ENCODE measurements at regions not wholly inside any gene's neighbourhood (a gene's known extent, or its start where the extent isn't known, plus 50 kb on each side); places are given as distances from the start of the nearest gene placed in this dataset.
"Not testable (repeated sequence)": the region's sequence is repeated elsewhere in the genome, so short reads cannot be mapped to it uniquely, and the experiment has no call there.

DNA sequence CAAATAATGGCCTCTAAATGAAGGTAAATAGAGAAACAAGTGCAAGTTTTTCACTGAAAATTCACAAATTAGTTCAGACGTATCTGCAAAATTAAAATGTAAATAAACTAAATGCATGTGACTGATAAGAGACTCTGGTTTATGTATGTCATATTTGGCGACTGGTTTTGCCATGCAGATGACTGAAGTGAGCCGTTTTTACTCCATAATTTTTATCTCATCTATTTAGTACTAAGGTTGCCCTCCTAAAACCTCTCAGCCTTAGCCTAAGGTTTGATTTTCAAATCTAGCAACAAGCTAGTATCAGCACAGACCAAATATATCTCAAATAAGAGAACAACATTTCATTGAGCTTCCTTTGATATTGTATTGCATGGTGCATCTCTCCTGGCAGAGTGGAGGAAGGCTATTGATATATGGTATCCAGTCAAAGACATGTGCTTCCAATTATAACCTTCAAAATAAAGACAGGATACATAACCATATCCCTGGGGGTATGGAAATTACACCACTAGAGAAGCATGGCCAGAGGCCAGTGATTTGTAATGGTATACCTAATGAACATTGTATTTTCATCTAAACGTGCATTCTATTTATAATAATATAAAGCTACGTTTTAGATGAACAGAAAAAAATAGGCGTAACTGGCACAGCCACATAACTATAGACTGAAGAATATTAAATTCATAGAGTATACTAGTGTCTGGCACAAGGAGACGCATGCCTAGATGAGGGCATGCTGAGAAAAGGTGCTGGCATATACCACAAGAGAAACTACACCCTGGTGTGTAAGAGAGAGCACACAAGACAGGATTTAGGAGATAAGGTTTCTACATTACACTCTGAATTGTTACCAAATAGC is 392.6 kb upstream of the INTU start:
- peak overlapping the region in 1 of 6 donors; percentile 32 for H3K27ac Mint-ChIP-seq
- H3K4me3 Mint-ChIP-seq: no peak overlapping the region
- H3K27me3 Mint-ChIP-seq: no peaks in the 10 kb centered on the region
- H3K36me3 Mint-ChIP-seq: no peaks in the 10 kb centered on the region
- DNase-seq (no peak), ATAC-seq (ENCODE audit: low read depth in 2 of 2) (no peak)
- H3K4me1 Mint-ChIP-seq: no peaks in the 10 kb centered on the region
- peaks cover 0 to 7% (median 3%) of the 10 kb centered on the region in 7 donors for H3K9me3 Mint-ChIP-seq

DNA sequence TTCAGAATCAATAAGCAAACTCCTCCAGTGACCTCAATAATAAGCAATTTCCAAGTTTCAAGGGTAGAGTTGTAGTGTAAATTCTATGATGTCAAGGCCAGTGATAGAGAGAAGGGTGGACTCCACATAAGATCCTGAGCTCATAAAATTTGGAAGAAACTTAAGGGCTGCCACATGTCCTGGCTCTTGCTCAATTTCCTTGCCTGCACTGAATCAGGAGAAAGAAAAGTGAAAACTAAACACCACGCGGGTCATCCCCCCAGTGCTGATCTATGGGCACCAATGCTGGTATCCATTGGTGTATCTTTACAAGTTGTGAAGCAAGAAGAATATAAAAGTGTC is 392.0 kb upstream of the INTU start:
- no peak for ATAC-seq (ENCODE audit: low read depth in 2 of 2)
- DNase-seq: no peak
- H3K4me3 Mint-ChIP-seq: no peak overlapping the region
- H3K4me1 Mint-ChIP-seq: no peaks in the 10 kb centered on the region
- H3K27ac Mint-ChIP-seq: peak overlapping the region in 1 of 6 donors; percentile 32
- peaks cover 0 to 7% (median 3%) of the 10 kb centered on the region in 7 donors for H3K9me3 Mint-ChIP-seq
- H3K27me3 Mint-ChIP-seq: no peaks in the 10 kb centered on the region
- H3K36me3 Mint-ChIP-seq: no peaks in the 10 kb centered on the region

DNA sequence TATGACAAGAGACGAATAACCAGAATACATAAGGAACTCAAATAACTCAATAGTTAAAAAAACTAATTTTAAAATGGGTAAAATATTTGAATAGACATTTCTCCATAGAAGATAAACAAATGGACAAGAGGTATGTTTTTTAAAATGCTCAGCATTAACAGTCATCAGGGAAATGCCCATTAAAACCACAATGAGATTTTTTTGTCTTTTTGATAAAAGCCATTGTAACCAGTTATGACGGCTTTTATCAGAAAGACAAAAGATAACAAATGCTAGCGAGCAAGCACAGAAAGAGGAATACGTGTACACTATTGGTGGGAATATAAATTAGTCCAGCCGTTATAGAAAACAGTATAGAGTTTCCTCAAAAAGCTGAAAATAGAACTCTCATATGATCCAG is 388.2 kb upstream of the INTU start:
- H3K36me3 Mint-ChIP-seq: no peaks in the 10 kb centered on the region
- H3K27ac Mint-ChIP-seq: no peak overlapping the region
- DNase-seq (no peak), ATAC-seq (ENCODE audit: low read depth in 2 of 2) (no peak)
- no peaks in the 10 kb centered on the region for H3K4me1 Mint-ChIP-seq
- peaks cover 0 to 18% (median 5%) of the 10 kb centered on the region in 7 donors for H3K9me3 Mint-ChIP-seq
- H3K4me3 Mint-ChIP-seq: no peak overlapping the region
- H3K27me3 Mint-ChIP-seq: no peaks in the 10 kb centered on the region

DNA sequence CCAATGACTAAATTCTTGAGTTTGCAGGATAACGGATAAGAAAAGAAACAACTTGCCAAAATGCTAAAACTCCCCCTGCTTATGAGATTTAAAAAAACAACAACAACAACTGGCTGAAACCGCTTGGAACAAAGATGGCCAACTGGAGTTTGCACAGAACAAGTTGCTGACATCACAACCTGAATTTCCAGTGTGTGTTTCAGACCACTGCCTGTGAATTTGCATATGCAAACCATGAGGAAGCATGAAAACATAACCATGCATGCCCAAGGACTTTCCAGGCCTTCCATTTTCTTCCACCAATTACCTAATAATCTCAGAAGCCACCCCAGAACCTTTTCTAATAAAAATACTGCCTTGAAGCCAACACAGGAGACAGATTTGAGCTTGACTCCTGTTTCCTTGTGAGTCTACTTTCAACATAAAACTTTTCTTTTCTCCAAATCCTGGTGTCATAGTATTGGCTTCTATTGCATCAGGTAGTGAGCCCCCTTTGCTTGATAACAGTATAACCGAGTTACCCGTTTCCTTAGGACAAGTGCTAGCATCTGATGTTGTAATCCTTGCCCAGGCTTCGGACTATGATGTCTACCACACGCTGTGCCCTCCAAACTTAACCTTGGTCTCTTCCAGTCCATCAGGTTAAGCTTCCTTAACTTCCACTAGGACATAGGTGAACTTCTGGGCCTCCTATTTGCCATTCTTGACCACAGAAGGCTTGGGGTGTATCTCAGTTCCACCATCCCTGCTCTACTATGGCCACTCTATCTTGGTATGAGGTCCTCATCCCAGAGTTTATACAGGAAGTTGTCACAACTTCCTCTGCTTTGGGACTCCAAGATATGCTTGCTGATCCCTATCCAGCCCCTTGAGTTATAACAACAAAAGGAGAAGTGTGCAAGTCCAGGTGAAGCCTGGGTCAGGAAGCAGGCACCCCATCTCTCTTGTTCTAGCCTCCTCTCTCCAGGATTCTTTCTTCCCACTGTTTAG is 385.5 kb upstream of the INTU start:
- DNase-seq: no peak
- no peak for ATAC-seq (ENCODE audit: low read depth in 2 of 2)
- H3K4me1 Mint-ChIP-seq: no peaks in the 10 kb centered on the region
- H3K9me3 Mint-ChIP-seq: peaks cover 0 to 15% (median 4%) of the 10 kb centered on the region in 7 donors
- no peak overlapping the region for H3K4me3 Mint-ChIP-seq
- no peaks in the 10 kb centered on the region for H3K27me3 Mint-ChIP-seq
- no peaks in the 10 kb centered on the region for H3K36me3 Mint-ChIP-seq
- H3K27ac Mint-ChIP-seq: no peak overlapping the region

DNA sequence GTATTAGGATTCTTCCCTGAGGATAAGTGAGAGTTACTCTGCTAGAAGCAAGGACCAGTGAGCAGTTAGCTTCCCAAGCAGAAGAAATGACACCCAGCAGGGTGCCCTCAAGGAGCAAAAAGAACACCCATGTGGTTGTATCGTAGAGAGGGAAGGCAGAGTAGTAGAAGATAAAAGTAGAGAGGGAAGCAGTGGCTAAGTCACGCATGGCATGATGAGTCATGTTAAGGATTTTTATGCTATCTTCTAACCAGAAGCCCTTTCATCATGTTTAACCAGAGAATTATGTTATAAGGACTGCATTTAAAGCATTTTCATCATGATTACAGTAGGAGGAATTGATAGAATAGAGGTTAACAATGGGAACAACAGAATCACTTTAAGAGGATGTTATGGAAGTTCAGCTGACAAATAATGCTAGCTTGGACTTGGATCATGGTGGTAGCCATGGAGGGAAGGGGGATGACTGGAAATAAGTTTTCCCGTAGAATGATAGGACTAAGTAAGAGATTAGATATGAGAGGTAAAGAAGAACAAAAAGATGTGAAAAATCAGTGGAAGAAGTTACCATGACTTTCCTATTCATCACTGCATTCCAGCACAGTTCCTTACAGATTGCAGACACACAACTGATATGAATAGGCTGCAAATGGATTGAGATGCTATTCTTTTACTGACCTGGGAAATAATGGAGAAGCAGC is 383.5 kb upstream of the INTU start:
- ATAC-seq (ENCODE audit: low read depth in 2 of 2) (no peak), DNase-seq (no peak)
- H3K27me3 Mint-ChIP-seq: no peaks in the 10 kb centered on the region
- H3K36me3 Mint-ChIP-seq: no peaks in the 10 kb centered on the region
- no peaks in the 10 kb centered on the region for H3K4me1 Mint-ChIP-seq
- H3K4me3 Mint-ChIP-seq: no peak overlapping the region
- no peak overlapping the region for H3K27ac Mint-ChIP-seq
- H3K9me3 Mint-ChIP-seq: peaks cover 0 to 15% (median 4%) of the 10 kb centered on the region in 7 donors

DNA sequence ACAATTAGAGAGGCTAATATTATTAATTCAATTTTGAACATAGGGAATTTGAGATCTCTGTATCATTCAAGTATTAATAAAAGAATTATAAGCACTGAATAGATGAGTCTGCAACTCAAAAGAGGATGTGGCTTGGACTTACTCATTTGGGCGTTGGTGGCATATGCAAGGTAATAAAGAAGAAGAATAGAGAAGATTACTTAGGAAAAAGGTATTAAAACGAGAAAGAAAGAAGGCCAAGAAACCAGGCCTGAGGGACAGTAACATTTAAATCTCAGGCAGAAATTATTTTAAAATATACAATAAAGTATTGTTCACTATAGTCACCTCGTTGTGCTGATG is 383.0 kb upstream of the INTU start:
- peaks cover 0 to 15% (median 4%) of the 10 kb centered on the region in 7 donors for H3K9me3 Mint-ChIP-seq
- no peak overlapping the region for H3K4me3 Mint-ChIP-seq
- ATAC-seq (ENCODE audit: low read depth in 2 of 2) (no peak), DNase-seq (no peak)
- H3K27ac Mint-ChIP-seq: no peak overlapping the region
- H3K27me3 Mint-ChIP-seq: no peaks in the 10 kb centered on the region
- H3K36me3 Mint-ChIP-seq: no peaks in the 10 kb centered on the region
- no peaks in the 10 kb centered on the region for H3K4me1 Mint-ChIP-seq

DNA sequence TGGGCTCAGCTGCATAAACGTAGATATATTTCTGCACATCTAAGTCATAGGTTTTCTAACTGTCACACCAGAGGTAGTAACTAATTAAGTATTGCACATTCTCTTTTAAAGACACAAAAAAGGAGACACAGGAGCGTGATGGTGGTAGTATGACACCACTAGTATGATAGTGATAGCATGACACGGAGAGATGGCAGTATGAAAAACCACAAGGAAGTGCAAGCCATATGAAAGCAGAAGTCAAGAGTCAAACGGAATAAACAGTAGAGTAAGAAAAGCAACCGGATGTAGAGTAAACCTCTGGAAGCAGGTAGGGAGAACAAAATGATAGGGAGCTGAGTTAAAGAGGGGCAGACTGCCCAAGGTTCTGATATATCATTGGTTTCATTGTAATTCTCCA is 382.2 kb upstream of the INTU start:
- Mint-ChIP-seq H3K4me3 (no peak overlapping the region), H3K27ac (no peak overlapping the region), H3K27me3 (no peaks in the 10 kb centered on the region), H3K36me3 (no peaks in the 10 kb centered on the region), H3K9me3 (peaks cover 0 to 15% (median 4%) of the 10 kb centered on the region in 7 donors), H3K4me1 (no peaks in the 10 kb centered on the region)
- DNase-seq (no peak), ATAC-seq (ENCODE audit: low read depth in 2 of 2) (no peak)

DNA sequence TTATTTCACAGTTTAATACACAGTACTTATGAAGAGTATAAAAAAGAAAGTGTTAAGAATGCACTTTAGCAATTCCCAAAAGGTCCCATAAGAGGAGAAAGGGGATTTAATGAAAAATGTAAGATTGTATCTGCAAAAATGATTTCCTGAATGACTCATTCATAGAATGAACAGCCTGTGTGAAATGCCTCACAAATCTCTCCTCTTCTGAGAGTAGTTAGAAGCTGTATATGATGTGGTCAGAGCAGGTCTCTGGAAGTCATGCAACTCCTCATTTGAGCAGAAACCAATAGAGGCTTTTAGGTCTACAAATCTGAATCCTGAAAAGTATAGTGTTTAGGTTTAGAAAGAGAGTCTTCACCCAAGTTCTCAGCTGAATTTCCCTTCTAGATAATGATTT is 381.3 kb upstream of the INTU start:
- Mint-ChIP-seq H3K9me3 (peaks cover 0 to 15% (median 2%) of the 10 kb centered on the region in 7 donors), H3K4me3 (no peak overlapping the region), H3K4me1 (no peaks in the 10 kb centered on the region), H3K27me3 (no peaks in the 10 kb centered on the region), H3K36me3 (no peaks in the 10 kb centered on the region), H3K27ac (no peak overlapping the region)
- DNase-seq: no peak
- ATAC-seq (ENCODE audit: low read depth in 2 of 2): no peak

DNA sequence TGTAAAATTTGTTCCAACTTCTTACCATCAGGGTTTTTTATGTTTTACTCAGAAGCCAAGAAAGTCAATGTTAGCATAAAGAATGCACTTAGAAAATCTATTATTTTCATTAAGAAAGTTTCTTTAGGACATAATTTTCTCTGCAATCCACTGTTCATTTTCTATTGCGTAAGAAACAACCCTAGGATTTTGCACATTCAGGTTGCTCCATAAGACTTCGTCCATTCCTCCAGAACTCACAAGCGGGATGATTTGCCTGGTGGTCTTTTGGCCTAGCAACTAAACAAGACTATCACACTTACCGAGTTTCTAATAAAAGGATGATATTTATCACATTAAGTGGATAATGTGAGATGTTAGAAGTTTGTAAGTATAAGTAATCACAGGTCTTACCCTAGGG is 376.3 kb upstream of the INTU start:
- Mint-ChIP-seq H3K27me3 (no peaks in the 10 kb centered on the region), H3K4me3 (no peak overlapping the region), H3K36me3 (no peaks in the 10 kb centered on the region), H3K9me3 (peaks cover 0 to 6% (median 2%) of the 10 kb centered on the region in 7 donors), H3K27ac (no peak overlapping the region), H3K4me1 (no peaks in the 10 kb centered on the region)
- DNase-seq (no peak), ATAC-seq (ENCODE audit: low read depth in 2 of 2) (no peak)

DNA sequence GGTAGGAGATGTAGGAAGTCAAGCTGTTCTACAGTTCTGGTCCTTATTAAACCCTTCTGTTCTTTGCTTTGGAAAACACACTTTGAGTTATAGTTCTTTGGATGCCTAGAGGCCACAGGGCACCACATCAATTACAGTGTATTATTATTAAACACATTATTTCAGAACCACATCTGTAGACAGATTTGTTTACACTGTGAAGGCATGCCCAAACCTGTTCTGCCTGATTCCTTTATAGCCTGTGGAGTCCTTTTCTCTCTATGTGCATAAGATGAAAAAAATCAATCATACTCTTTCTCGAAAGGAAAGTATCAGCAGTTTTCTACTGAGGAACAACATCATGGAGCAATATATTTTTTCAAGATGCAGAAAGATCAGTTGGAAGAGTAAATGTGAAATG is 371.3 kb upstream of the INTU start:
- Mint-ChIP-seq H3K9me3 (peaks cover 0 to 6% (median 2%) of the 10 kb centered on the region in 7 donors), H3K27ac (no peak overlapping the region), H3K4me3 (no peak overlapping the region), H3K36me3 (no peaks in the 10 kb centered on the region), H3K4me1 (no peaks in the 10 kb centered on the region), H3K27me3 (no peaks in the 10 kb centered on the region)
- DNase-seq: no peak
- ATAC-seq (ENCODE audit: low read depth in 2 of 2): no peak

DNA sequence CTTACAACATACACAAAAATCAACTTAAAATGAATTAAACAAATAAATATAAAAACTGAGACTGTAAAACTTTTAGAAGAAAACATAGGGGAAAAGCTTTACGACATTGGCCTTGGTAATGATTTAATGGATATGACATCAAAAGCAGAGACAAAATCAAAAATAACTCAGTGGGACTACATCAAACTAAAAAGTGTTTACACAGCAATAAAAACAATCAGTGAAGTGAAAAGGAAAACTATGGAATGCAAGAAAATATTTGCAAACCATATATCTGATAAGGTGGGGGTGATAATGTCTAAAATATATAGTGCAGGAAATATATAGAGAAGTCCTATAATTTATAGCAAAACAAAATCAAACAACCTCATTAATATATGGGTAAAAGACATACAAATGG is 364.4 kb upstream of the INTU start:
- DNase-seq (no peak), ATAC-seq (ENCODE audit: low read depth in 2 of 2) (no peak)
- H3K4me3 Mint-ChIP-seq: no peak overlapping the region
- H3K9me3 Mint-ChIP-seq: peaks cover 0 to 26% (median 9%) of the 10 kb centered on the region in 7 donors
- H3K27me3 Mint-ChIP-seq: no peaks in the 10 kb centered on the region
- H3K27ac Mint-ChIP-seq: no peak overlapping the region
- no peaks in the 10 kb centered on the region for H3K36me3 Mint-ChIP-seq
- H3K4me1 Mint-ChIP-seq: no peaks in the 10 kb centered on the region

DNA sequence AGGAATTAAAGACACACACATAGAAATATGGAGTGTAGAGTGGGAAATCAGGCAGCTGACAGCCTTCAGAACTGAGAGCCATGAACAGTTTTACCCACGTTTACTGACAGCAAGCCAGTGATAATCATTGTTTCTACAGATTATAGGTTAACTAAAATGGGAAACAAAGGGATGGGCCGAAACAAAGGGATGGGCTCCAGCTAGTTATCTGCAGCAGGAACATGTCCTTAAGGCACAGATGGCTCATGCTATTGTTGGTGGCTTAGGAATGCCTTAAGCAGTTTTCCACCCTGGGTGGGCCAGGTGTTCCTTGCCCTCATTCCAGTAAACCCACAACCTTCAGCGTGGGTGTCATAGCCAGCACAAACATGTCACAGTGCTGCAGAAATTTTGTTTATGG is 355.7 kb upstream of the INTU start:
- not testable (repeated sequence) for H3K4me1 Mint-ChIP-seq; H3K36me3 Mint-ChIP-seq; H3K4me3 Mint-ChIP-seq; ATAC-seq (ENCODE audit: low read depth in 2 of 2); H3K27ac Mint-ChIP-seq; DNase-seq; H3K27me3 Mint-ChIP-seq
- H3K9me3 Mint-ChIP-seq: peaks cover 2 to 38% (median 8%) of the 10 kb centered on the region in 7 donors

DNA sequence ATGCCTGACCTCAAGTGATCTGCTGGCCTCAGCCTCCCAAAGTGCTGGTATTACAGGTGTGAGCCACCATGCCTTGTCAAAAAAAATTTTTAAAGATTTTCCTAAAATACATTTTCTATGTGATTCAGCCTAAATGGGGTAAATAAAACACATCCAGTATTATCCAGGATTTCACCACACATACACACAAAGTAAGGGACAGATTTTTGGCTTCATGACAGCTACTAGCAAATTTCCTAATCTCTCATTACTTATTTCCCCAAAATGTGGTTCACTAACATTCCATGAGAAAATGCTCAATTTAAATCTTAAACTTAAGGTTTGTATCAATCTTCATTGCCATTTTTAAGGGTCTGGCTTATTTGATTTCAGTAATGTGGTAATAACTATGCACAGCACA is 348.5 kb upstream of the INTU start:
- Mint-ChIP-seq H3K27ac (no peak overlapping the region), H3K4me3 (no peak overlapping the region), H3K27me3 (no peaks in the 10 kb centered on the region), H3K36me3 (no peaks in the 10 kb centered on the region), H3K9me3 (peaks cover 2 to 20% (median 5%) of the 10 kb centered on the region in 7 donors), H3K4me1 (no peaks in the 10 kb centered on the region)
- ATAC-seq (ENCODE audit: low read depth in 2 of 2): no peak
- DNase-seq: no peak
